ENCODE measurements at regions not wholly inside any gene's neighbourhood (a gene's known extent, or its start where the extent isn't known, plus 50 kb on each side); places are given as distances from the start of the nearest gene placed in this dataset.

GRCh38 chr12:115176741-115177400, 492.9 kb upstream of the TBX3 start:
- no peaks in the 10 kb centered on the region for H3K36me3 Mint-ChIP-seq
- no peak overlapping the region for H3K4me3 Mint-ChIP-seq
- H3K27ac Mint-ChIP-seq: no peak overlapping the region
- H3K4me1 Mint-ChIP-seq: no peaks in the 10 kb centered on the region
- peaks cover 0 to 5% (median 0%) of the 10 kb centered on the region in 7 donors for H3K9me3 Mint-ChIP-seq
- DNase-seq: no peak
- ATAC-seq (ENCODE audit: low read depth in 2 of 2): no peak
- peaks cover 0 to 4% (median 0%) of the 10 kb centered on the region in 3 donors for H3K27me3 Mint-ChIP-seq

- Mint-ChIP-seq H3K27me3 (peaks cover 0 to 4% (median 0%) of the 10 kb centered on the region in 3 donors), H3K4me3 (no peak overlapping the region), H3K9me3 (peaks cover 0 to 5% (median 0%) of the 10 kb centered on the region in 7 donors), H3K27ac (no peak overlapping the region), H3K4me1 (no peaks in the 10 kb centered on the region), H3K36me3 (no peaks in the 10 kb centered on the region)
- ATAC-seq (ENCODE audit: low read depth in 2 of 2) (no peak), DNase-seq (no peak)
Observed at GRCh38 chr12:115174920-115175319, 490.9 kb upstream of the TBX3 start.

DNA sequence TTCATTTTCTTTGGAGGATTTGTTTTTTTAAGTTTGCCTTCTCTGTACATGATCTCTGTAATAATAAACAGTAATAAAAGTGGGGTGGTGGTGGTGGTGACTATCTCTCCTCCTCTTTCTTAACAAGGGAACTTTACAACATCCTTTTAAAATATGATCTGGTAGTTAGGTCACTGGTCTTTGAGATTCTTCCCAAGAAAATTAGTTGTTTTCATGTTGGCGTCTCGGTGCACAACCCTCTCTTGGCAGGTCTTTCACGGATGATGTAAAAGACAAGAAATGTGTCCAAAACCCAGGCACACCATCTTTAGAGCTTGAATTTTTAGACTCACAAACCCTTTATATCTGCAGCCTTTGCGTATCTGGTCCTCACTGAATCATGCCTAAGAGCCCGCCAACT, 488.5 kb upstream of the TBX3 start:
- no peaks in the 10 kb centered on the region for H3K4me1 Mint-ChIP-seq
- H3K27ac Mint-ChIP-seq: no peak overlapping the region
- peaks cover 0 to 4% (median 0%) of the 10 kb centered on the region in 3 donors for H3K27me3 Mint-ChIP-seq
- no peaks in the 10 kb centered on the region for H3K36me3 Mint-ChIP-seq
- H3K4me3 Mint-ChIP-seq: no peak overlapping the region
- DNase-seq: no peak
- no peak for ATAC-seq (ENCODE audit: low read depth in 2 of 2)
- H3K9me3 Mint-ChIP-seq: peaks cover 0 to 6% (median 0%) of the 10 kb centered on the region in 7 donors

DNA sequence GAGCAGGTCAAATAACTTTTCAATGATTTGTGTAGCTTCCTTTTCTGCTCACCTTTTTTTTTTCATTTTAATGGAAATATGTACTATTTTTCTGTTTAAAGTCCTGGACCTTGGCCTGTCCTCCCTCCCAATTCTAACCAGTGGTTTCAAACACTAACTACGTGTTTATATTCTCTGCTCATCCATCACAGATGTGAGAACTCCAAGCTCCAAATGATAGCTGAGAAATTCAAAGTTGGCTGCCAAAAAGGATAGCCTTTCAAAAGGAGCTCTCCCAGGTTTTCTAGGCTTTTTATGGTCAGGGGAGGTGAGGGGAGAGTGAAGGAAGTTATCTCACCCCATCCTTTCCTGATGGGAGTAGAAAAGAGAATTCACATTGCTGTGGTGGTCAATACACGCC, 486.0 kb upstream of the TBX3 start:
- no peak overlapping the region for H3K27ac Mint-ChIP-seq
- no peaks in the 10 kb centered on the region for H3K36me3 Mint-ChIP-seq
- peaks cover 0 to 10% (median 3%) of the 10 kb centered on the region in 7 donors for H3K9me3 Mint-ChIP-seq
- ATAC-seq (ENCODE audit: low read depth in 2 of 2): no peak
- H3K4me3 Mint-ChIP-seq: no peak overlapping the region
- H3K27me3 Mint-ChIP-seq: no peaks in the 10 kb centered on the region
- H3K4me1 Mint-ChIP-seq: no peaks in the 10 kb centered on the region
- no peak for DNase-seq

DNA sequence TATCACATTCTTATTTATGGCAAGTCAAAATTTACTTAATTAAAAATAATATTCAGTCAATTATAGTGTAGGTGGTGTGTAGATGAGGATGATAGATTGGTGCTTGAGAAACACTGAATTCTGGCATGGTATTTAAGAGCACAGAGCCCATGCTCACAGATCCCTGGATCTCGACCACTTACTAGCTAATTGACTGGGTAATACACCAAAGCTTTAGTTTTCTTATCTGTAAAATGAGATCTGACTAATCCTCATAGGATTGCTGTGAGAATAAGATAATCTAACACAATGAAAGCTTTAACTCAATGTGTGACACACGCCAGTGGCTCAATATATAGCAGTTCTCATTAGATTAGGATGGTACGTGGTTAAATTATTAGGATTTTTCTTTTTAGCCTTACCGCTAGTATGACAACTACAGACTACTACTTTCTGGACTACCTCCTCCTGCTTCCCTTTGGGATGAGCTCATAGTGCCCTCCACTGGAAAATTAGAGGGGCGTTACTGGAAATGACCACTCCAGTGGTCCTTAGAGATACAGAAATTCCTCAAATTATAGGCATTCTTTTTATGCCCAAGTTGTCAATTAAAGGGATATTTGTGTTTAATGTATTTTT, 482.8 kb upstream of the TBX3 start:
- ATAC-seq (ENCODE audit: low read depth in 2 of 2) (no peak), DNase-seq (no peak)
- no peaks in the 10 kb centered on the region for H3K36me3 Mint-ChIP-seq
- H3K4me3 Mint-ChIP-seq: no peak overlapping the region
- no peak overlapping the region for H3K27ac Mint-ChIP-seq
- no peaks in the 10 kb centered on the region for H3K4me1 Mint-ChIP-seq
- H3K27me3 Mint-ChIP-seq: no peaks in the 10 kb centered on the region
- peaks cover 0 to 10% (median 3%) of the 10 kb centered on the region in 7 donors for H3K9me3 Mint-ChIP-seq

GRCh38 chr12:115163710-115164109, 479.7 kb upstream of the TBX3 start:
- H3K4me3 Mint-ChIP-seq: no peak overlapping the region
- H3K27me3 Mint-ChIP-seq: no peaks in the 10 kb centered on the region
- no peak overlapping the region for H3K27ac Mint-ChIP-seq
- no peak for ATAC-seq (ENCODE audit: low read depth in 2 of 2)
- H3K9me3 Mint-ChIP-seq: peaks cover 0 to 10% (median 0%) of the 10 kb centered on the region in 7 donors
- H3K4me1 Mint-ChIP-seq: no peaks in the 10 kb centered on the region
- no peak for DNase-seq
- H3K36me3 Mint-ChIP-seq: no peaks in the 10 kb centered on the region

- Mint-ChIP-seq H3K4me1 (no peaks in the 10 kb centered on the region), H3K27me3 (no peaks in the 10 kb centered on the region), H3K4me3 (no peak overlapping the region), H3K27ac (no peak overlapping the region), H3K9me3 (peaks cover 0 to 2% (median 0%) of the 10 kb centered on the region in 7 donors), H3K36me3 (no peaks in the 10 kb centered on the region)
- ATAC-seq (ENCODE audit: low read depth in 2 of 2) (no peak), DNase-seq (no peak)
Observed at GRCh38 chr12:115160271-115161128, 476.5 kb upstream of the TBX3 start.

DNA sequence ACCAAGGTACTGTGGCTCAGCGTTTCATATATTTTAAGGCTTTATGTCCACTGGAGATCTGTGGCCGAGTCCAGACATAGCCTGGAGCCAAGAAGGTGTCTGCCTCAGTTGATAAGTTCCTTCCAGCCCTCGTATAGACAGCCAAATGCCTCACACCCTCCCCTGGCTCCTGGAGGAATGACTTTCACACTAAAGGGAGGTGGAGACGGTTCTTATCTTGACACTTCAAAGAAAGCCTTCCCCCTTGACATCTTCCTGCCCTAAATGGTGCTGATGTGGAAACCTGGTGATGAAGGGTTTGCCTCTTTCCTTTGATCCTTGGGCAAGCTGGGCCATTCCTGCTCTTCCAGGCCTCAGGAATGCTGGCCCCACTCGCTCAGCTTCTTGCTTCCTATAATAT, 474.8 kb upstream of the TBX3 start:
- no peaks in the 10 kb centered on the region for H3K4me1 Mint-ChIP-seq
- peaks cover 0 to 2% (median 0%) of the 10 kb centered on the region in 7 donors for H3K9me3 Mint-ChIP-seq
- ATAC-seq (ENCODE audit: low read depth in 2 of 2): no peak
- no peak overlapping the region for H3K27ac Mint-ChIP-seq
- no peak for DNase-seq
- H3K4me3 Mint-ChIP-seq: no peak overlapping the region
- no peaks in the 10 kb centered on the region for H3K27me3 Mint-ChIP-seq
- no peaks in the 10 kb centered on the region for H3K36me3 Mint-ChIP-seq

DNA sequence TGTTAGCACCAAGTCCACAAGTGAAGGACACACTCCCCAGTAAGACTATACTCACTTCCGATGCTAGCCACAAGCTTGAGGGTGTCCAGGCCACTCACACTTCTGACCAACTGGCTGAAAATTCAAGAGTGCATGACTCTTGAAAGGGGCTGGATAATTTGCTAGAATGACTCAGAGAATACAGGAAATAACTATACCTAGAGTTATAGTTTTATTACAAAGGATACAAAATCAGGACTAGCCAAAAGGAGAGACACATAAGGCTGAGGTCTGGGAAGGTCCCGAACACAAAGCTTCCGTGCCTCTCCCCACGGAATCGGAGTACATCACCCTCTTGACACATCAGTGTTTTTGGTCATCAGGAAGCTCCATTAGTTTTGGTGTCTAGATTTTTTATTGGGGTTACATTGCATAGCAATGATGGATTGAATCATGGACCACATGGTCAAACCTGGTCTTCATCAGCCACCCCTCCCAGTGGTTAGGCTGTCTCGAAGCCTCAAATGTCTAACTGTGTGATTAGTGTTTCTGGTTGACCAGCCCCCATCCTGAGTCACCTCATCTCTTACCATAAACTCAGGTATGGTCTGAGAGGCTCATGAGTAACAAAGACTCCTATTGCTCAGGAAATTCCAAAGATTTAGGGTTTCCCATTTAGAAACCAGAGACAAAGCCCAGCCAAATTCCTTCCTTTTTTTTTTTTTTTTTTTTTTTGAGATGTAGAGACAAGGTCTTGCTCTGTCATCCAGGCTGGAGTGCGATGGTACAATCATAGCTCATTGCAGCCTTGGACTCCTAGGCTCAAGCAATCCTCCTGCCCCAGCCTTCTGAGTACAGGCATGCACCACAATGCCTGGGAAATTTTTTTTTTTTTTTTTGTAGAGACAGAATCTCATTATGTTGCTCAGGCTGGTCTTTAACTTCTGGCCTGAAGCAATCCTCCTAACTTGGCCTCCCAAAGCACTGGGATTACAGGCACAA, 472.0 kb upstream of the TBX3 start:
- ATAC-seq (ENCODE audit: low read depth in 2 of 2) (no peak), DNase-seq (no peak)
- Mint-ChIP-seq H3K27ac (no peak overlapping the region), H3K4me1 (no peaks in the 10 kb centered on the region), H3K9me3 (peaks cover 0 to 3% (median 0%) of the 10 kb centered on the region in 7 donors), H3K36me3 (no peaks in the 10 kb centered on the region), H3K27me3 (no peaks in the 10 kb centered on the region), H3K4me3 (no peak overlapping the region)

DNA sequence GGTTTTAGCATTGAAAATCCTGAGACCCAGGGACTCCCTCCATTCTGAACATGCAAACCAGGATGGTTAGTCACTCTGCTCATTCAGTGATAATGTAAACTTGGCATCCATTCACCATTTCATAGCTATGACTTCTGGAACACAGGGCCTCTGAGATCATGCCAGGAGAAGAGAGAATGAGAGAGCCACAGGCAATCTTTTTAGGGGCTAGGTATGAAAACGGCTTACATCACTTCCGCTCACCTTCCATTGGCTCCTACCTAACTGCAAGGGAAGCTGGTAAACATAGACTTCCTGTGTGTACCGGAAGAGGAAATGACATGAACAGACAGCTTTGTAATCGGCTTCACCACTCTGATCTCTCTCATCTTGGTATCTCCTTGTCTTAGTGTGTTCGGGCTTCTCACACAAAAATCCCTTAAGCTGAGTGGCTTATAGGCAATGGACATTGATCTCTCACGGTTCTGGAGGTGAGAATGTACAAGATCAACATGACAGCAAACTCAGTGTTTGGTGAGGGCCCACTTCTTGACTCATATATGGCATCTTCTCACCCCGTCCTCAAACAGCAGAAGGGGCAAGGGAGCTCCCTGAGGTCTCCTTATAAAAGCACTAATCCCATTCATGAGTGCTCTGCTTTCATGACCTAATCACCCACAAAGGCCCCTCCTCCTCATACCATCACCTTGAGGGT, 465.9 kb upstream of the TBX3 start:
- DNase-seq (no peak), ATAC-seq (ENCODE audit: low read depth in 2 of 2) (no peak)
- Mint-ChIP-seq H3K4me1 (no peaks in the 10 kb centered on the region), H3K4me3 (no peak overlapping the region), H3K27me3 (no peaks in the 10 kb centered on the region), H3K36me3 (no peaks in the 10 kb centered on the region), H3K27ac (peak overlapping the region in 1 of 6 donors; percentile 16), H3K9me3 (peaks cover 0 to 16% (median 11%) of the 10 kb centered on the region in 7 donors)

DNA sequence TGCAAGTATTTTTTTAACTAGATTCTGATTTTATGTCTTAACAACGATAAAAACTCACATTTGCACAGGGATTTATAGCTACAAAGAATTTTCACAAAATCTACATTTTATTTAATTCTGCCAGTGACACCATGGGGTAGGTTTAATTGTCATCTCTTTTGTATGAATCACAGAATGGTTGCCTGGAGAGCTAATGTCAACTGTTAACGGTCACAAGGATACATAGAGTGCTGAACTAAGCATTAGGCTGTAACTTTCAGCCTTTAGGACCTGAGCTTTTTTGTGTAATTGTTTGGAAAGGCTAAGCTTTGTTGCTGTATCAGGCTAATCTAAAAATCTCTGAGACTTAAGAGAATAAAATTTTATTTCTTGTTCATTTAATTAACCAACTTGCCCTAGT, 465.3 kb upstream of the TBX3 start:
- Mint-ChIP-seq H3K27ac (no peak overlapping the region), H3K4me3 (no peak overlapping the region), H3K4me1 (no peaks in the 10 kb centered on the region), H3K36me3 (no peaks in the 10 kb centered on the region), H3K27me3 (no peaks in the 10 kb centered on the region), H3K9me3 (peaks cover 2 to 16% (median 11%) of the 10 kb centered on the region in 7 donors)
- ATAC-seq (ENCODE audit: low read depth in 2 of 2) (no peak), DNase-seq (no peak)

DNA sequence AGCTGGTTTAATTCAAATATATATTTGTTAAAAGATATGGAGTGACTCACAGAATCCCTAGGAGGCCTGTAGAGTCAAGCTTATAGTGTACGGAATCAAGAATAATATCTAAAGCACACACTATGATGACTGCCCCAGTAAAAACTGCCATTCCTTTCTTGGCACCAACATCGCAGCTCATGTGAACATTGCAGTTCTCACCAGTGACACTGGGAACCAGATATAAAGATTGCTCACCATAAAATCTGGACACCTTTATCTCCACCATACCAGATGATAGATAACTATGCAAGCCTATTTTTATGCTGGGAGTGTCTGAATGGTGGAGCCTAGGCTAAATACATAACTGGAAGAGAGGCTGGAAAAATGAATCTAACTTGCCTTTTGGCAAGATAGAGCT, 463.9 kb upstream of the TBX3 start:
- ATAC-seq (ENCODE audit: low read depth in 2 of 2) (no peak), DNase-seq (no peak)
- no peaks in the 10 kb centered on the region for H3K4me1 Mint-ChIP-seq
- H3K36me3 Mint-ChIP-seq: no peaks in the 10 kb centered on the region
- no peaks in the 10 kb centered on the region for H3K27me3 Mint-ChIP-seq
- H3K27ac Mint-ChIP-seq: no peak overlapping the region
- H3K4me3 Mint-ChIP-seq: no peak overlapping the region
- peaks cover 2 to 25% (median 11%) of the 10 kb centered on the region in 7 donors for H3K9me3 Mint-ChIP-seq

All from naive B cell (primary cell).